OCI-LY7 (cell line): ENCODE measurements at regions not wholly inside any gene's neighbourhood (a gene's known extent, or its start where the extent isn't known, plus 50 kb on each side); places are given as distances from the start of the nearest gene placed in this dataset.

Source experiments
- CTCF ChIP-seq: fragments of 200-600 bp; sonication (generic); conservative IDR thresholded peaks from 2 replicates; pipeline ENCODE4 v1.5.1; 2014; ENCODE audit warnings: mild to moderate bottlenecking, antibody characterized with exemption, low read length, moderate library complexity, mixed read lengths
- EZH2phosphoT487 ChIP-seq: fragments of 200-600 bp; sonication (generic); IDR thresholded peaks from 2 replicates; pipeline ENCODE4 v1.6.1; 2018; ENCODE audit warnings: low read depth, borderline replicate concordance, mild to moderate bottlenecking, mixed run types, antibody characterized with exemption, low read length, moderate library complexity, mixed read lengths

- TF ChIP-seq CTCF (no peak), EZH2phosphoT487 (no peak)
Measured at GRCh38 chr7:91674470-91674869, 206.0 kb downstream of the MTERF1 start.
